Upper lobe of right lung (tissue), 1 donor: ENCODE measurements at regions not wholly inside any gene's neighbourhood (a gene's known extent, or its start where the extent isn't known, plus 50 kb on each side); places are given as distances from the start of the nearest gene placed in this dataset.
A peak's percentile ranks its signal among the peaks of the same experiment; 100 is the strongest.

Experiments used
- ATAC-seq: fragments of 200-7000 bp; cut with Tn5 transposase; one replicate; pipeline ENCODE4 v1.9.1; 2020; ENCODE audit warnings: mild to moderate bottlenecking, moderate library complexity
- DNase-seq: peaks from one replicate; pipeline ENCODE4 v3.0.0-alpha.2; 2020
- H3K27ac ChIP-seq: fragments of 200-600 bp; one replicate; pipeline ENCODE4 v1.8.0; 2022
- H3K27me3 ChIP-seq: fragments of 200-600 bp; one replicate; pipeline ENCODE4 v1.8.0; 2022; ENCODE audit warnings: mild to moderate bottlenecking
- H3K36me3 ChIP-seq: fragments of 200-600 bp; one replicate; pipeline ENCODE4 v1.8.0; 2022
- H3K4me1 ChIP-seq: fragments of 200-600 bp; one replicate; pipeline ENCODE4 v1.8.0; 2022
- H3K4me3 ChIP-seq: fragments of 200-600 bp; one replicate; pipeline ENCODE4 v1.8.0; 2022; ENCODE audit warnings: mild to moderate bottlenecking
- H3K9me3 ChIP-seq: fragments of 200-600 bp; one replicate; pipeline ENCODE4 v1.8.0; 2022
- intact Hi-C: fragments of 100-400 bp; cut with DNase I; formaldehyde crosslinking; loops from one replicate; pipeline ENCODE4 v1.11.0; 2022
- TF ChIP-seq, protein P1 (sequence below): fragments of 200-600 bp; IDR thresholded peaks from one replicate; pipeline ENCODE4 v1.8.0; 2022; ENCODE audit warnings: antibody characterized with exemption
- donor health status: DM: no; HTN: yes; CAD: no; lungs with severe emphysema.

DNA sequence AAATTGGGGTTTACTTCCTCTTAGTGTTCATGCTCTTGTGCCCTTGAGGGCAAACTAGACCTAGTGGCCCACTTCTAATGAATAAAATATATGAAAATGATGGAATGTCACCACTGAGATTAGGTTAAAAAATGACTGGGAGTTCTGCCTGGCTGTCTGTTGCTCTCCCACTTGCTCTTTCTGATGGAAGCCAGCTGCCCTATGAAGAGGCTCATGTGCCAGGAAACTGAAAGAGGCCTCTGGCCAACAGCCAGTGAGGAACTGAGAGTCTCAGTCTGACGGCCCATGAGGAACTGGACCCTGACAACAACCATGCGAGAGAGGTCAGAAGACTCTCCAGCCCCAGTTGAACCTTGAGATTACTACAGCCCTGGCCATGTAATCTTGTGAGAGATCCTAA is 107.1 kb upstream of the FHIT start:
- peak; percentile 97 for ATAC-seq
- peak; percentile 69 for DNase-seq
- Histone ChIP-seq H3K9me3 (no peaks in the 10 kb centered on the region), H3K4me3 (no peak overlapping the region), H3K27ac (no peak overlapping the region), H3K4me1 (peaks cover 8% of the 10 kb centered on the region), H3K36me3 (no peaks in the 10 kb centered on the region), H3K27me3 (no peaks in the 10 kb centered on the region)
- intact Hi-C loops, result no loop called here
- TF ChIP-seq, protein P1, sequence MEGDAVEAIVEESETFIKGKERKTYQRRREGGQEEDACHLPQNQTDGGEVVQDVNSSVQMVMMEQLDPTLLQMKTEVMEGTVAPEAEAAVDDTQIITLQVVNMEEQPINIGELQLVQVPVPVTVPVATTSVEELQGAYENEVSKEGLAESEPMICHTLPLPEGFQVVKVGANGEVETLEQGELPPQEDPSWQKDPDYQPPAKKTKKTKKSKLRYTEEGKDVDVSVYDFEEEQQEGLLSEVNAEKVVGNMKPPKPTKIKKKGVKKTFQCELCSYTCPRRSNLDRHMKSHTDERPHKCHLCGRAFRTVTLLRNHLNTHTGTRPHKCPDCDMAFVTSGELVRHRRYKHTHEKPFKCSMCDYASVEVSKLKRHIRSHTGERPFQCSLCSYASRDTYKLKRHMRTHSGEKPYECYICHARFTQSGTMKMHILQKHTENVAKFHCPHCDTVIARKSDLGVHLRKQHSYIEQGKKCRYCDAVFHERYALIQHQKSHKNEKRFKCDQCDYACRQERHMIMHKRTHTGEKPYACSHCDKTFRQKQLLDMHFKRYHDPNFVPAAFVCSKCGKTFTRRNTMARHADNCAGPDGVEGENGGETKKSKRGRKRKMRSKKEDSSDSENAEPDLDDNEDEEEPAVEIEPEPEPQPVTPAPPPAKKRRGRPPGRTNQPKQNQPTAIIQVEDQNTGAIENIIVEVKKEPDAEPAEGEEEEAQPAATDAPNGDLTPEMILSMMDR, result no peak

DNA sequence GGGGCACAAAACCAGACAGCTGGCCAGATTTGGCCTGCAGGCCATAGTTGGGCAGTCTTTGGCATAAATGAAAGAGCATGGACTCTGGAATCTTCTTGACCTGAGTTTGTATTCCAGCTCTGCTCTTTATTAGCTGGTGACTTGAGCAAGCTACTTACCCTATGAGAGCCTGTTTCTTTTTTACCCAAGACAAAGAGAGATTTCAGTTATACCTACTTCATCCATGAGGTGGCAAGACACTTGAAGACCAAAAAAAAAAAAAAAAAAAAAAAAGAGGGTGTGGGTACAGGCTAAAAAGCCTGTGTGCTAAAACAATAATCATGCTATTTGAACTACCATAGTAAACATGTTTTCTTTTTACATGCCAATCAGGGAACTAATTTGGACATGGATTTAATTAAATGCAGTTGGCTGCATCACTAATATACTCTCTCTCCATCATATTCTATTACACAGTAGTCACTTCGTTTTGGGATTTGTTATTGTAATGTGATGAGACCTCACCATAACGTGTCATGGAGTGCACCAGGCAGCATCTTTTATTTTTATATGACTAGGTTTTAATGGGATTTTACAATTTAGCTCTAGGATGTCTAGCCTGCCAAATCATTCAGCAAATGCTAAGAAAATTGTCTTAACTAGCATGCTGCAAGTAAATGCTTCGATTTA is 109.2 kb upstream of the FHIT start:
- Histone ChIP-seq H3K27ac (no peak overlapping the region), H3K36me3 (no peaks in the 10 kb centered on the region), H3K4me1 (peaks cover 8% of the 10 kb centered on the region), H3K9me3 (no peaks in the 10 kb centered on the region), H3K4me3 (no peak overlapping the region), H3K27me3 (no peaks in the 10 kb centered on the region)
- no peak for DNase-seq
- no peak for ATAC-seq
- TF ChIP-seq, protein P1, result no peak
- intact Hi-C loops, result no loop called here

DNA sequence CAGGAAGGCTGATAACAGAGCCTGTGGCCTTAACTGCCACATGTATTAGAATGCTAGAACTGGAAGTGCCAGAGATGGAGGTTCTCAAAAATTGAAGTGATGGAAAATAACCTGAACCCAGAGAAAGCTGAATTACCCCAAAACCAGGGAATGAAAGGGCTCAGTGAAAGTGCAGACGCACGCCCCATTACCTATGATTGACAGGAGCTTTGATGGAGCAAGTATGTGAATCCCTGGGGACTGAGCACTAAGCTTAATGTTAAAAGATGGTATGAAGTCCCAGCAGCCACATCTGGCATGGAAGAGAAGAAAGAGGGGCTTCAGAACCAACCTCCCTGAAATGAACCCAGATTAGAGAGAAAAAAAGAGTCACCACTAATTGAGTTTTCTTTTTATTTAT is 118.4 kb upstream of the FHIT start:
- ATAC-seq (no peak), DNase-seq (no peak)
- Histone ChIP-seq H3K4me3 (no peak overlapping the region), H3K27me3 (no peaks in the 10 kb centered on the region), H3K4me1 (no peaks in the 10 kb centered on the region), H3K27ac (no peak overlapping the region), H3K9me3 (no peaks in the 10 kb centered on the region), H3K36me3 (no peaks in the 10 kb centered on the region)
- intact Hi-C loops, result no loop called here
- TF ChIP-seq, protein P1, result no peak

DNA sequence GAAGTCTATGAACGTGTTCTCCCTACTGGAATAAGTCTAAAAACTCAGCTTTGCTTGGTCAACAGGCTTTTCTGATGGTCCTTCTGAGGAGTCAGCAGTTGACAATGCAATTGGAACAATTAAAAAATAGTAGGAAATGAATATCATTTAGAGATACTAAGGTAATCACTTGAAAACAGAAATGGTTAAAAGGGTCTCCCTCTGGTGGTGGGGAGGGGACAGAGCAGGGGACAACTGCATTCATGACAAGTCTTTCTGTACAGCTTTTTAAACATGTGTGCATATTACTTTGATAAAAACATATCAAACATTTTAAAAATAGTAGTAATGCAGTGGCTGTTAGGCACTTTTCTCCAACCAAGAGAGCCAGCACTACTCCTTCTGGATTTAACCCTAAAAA is 119.9 kb upstream of the FHIT start:
- Histone ChIP-seq H3K27ac (no peak overlapping the region), H3K27me3 (no peaks in the 10 kb centered on the region), H3K4me3 (no peak overlapping the region), H3K4me1 (no peaks in the 10 kb centered on the region), H3K36me3 (no peaks in the 10 kb centered on the region), H3K9me3 (no peaks in the 10 kb centered on the region)
- TF ChIP-seq, protein P1, result peak; percentile 41
- DNase-seq (no peak), ATAC-seq (no peak)
- intact Hi-C loops, result no loop called here

DNA sequence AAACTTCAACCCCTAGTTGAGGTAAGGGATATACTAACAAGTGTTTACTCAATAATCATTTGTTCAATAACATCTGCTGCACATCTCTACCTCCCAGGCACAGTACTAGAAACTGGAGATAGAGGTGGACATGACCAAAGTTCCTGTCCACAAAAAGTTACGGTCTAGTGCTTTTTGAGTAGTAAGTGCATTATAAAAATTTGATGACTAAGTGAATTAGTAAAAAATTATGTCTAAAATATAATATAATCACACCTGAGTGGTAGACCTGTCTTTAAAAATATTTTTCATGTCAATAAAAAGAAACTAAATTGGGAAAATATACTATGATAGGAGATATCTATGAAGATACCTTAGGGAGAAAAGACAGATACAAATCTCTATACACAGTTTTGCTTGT is 121.5 kb upstream of the FHIT start:
- DNase-seq (no peak), ATAC-seq (no peak)
- Histone ChIP-seq H3K4me1 (no peaks in the 10 kb centered on the region), H3K27me3 (no peaks in the 10 kb centered on the region), H3K27ac (no peak overlapping the region), H3K4me3 (no peak overlapping the region), H3K36me3 (no peaks in the 10 kb centered on the region), H3K9me3 (no peaks in the 10 kb centered on the region)
- TF ChIP-seq, protein P1, result no peak
- intact Hi-C loops, result no loop called here

DNA sequence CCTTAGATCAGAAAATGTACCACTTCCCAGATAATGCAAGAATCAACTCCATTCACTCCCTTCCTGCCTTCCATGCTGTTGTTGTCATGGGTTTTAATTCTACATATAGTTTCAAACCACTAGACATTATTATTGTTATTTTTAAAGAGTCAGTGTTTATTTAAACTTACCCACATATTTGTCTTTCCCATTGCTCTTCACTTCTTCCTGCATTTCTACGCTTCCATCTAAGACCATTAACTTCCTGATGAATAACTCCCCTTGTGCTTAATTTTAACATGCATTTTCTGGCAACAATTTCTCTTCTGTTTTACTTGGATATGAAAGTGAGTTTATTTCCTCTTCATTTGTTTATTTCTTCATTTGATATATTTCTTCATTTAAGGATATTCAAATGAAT is 127.1 kb upstream of the FHIT start:
- intact Hi-C loops, result no loop called here
- no peak overlapping the region for H3K4me3 ChIP-seq
- H3K27me3 ChIP-seq, result no peaks in the 10 kb centered on the region
- DNase-seq, result no peak
- H3K36me3 ChIP-seq, result no peaks in the 10 kb centered on the region
- H3K4me1 ChIP-seq, result no peaks in the 10 kb centered on the region
- TF ChIP-seq, protein P1, result no peak
- ATAC-seq, result no peak
- no peaks in the 10 kb centered on the region for H3K9me3 ChIP-seq
- H3K27ac ChIP-seq, result no peak overlapping the region
